AML-193 (cell line): ENCODE measurements at regions not wholly inside any gene's neighbourhood (a gene's known extent, or its start where the extent isn't known, plus 50 kb on each side); places are given as distances from the start of the nearest gene placed in this dataset.

Source experiments
- DNase-seq, 2 experiments: peaks; one replicate each; lab custom pipeline; 2025; lab: John Stamatoyannopoulos, UW

DNA sequence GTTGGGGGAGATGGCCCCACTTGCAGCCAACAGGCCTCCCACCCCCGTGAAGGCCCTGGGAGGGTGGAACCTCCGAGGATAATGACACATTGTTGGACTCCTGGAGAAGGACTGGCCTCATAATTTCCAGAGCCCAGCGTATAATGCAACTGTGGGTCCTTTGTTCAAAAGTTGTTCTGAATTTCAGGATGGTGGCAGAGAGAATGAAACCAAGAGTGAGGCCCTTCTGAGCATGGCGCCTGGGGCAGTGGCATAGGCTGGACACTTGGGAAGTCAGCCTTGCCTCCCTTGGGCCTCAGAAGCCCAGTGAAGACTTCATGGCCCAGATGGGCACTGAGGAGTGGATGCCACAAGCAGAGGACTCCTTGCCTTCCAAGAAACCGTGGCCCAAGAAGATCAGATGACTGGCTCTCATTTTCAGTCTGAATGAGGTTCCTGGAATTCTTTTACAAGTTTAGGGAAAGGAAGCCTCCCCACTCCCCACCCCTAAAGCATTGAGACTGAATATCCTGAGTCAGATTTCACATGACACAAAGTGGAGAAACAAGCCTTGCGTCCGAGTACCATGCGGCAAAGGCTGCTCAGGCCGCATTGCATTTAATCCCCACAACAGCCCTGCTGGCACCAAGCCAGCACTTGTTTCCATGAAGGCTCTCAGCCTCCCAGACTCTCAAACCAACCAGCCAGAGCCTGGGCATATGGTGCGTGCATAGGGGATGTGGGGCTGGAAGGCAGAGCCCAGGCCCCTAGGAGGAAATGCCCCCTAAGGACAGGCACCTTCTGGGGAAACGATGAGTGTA is 96.7 kb upstream of the SMIM23 start:
- DNase-seq: no peak

DNA sequence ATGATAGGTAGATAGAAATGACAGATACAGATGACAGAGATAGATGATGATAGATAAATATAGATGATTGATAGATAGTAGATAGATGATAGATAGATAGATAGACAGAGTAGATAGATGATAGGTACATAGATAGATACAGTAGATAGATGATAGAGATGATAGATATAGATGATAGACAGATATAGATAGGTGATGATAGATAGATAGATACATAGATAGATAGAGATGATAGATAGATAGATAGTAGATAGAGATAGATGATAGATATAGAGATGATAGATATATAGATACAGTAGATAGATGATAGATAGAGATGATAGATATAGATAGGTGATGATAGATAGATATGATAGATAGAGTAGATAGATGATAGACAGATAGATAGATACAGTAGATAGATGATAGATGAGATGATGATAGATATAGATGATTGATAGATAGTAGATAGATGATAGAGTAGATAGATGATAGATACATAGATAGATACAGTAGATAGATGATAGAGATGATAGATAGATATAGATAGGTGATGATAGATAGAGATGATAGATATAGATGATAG is 95.7 kb upstream of the SMIM23 start:
- no peak for DNase-seq

DNA sequence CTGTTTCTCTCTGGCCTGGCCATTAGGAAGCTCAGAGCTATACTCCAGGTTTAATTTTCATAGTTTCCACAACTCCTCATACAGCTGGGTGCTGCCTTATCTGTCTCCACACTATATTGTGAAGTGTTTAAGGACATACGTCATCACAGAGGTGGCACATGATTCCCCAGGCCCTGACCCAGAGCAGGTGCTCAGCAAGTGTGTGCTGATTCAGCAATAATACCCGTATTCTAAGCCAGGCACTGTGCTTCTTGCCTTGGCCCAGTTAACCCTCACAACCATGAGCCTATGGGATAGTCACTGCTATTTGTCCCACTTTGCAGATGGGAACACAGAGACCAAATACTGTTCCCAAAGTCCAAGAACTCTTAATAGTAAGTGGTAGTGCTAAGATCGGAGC is 93.5 kb upstream of the SMIM23 start:
- DNase-seq: no peak

DNA sequence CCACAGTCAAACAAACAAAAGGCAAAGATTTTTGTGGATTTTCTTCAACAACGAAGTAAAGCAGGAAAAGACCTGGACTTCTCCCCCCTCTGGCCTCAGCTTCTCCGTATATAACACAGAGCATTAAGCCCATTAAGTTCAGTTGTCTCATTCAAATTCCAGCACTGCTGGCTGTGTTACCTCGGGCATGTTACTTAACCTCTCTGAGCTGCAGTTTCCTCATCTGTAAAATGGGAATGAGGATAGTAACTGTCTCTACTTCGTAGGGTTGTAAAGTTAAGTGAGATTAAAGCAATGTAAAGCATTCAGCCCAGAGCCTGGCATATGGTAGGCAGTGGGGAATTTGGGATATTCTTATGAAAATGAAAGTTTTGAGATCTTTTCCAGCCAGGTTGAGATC is 92.7 kb upstream of the SMIM23 start:
- no peak for DNase-seq

DNA sequence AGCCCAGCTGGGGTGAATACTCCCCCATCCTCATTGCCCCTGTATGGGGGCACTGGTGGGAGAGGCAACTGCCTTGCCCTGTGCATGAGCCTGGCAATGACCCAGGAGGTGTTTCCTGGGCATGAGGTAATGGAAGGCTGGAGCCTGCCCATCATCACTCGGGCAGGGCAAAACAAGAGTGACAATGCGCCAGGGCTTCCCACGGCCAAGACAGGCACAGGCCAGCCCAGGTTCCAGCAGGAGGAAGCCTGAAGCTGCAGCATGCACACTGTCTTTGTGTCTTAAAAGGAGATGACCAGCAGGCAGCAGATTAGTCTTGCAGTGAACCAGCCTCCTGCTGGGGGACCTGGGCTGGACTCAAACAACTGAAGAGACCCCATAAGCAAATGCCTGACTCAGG is 92.2 kb upstream of the SMIM23 start:
- no peak for DNase-seq

DNA sequence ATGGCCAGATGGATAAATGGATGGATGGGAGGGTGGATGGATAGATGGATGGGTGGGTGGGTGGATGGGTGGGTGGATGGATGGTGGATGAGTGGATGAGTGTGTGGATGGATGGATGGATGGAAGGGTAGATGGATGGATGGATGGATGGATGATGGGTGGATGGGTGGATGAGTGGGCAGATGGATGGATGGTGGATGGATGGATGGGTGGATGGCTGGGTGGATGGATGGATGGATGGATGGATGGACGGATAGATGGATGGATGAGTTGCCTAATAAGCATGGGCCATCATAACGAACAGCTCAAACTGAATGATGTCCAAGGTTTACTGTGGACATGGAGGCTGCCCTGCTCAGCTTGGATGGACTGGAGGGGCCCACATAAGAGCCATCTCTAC is 89.8 kb upstream of the SMIM23 start:
- no peak for DNase-seq

DNA sequence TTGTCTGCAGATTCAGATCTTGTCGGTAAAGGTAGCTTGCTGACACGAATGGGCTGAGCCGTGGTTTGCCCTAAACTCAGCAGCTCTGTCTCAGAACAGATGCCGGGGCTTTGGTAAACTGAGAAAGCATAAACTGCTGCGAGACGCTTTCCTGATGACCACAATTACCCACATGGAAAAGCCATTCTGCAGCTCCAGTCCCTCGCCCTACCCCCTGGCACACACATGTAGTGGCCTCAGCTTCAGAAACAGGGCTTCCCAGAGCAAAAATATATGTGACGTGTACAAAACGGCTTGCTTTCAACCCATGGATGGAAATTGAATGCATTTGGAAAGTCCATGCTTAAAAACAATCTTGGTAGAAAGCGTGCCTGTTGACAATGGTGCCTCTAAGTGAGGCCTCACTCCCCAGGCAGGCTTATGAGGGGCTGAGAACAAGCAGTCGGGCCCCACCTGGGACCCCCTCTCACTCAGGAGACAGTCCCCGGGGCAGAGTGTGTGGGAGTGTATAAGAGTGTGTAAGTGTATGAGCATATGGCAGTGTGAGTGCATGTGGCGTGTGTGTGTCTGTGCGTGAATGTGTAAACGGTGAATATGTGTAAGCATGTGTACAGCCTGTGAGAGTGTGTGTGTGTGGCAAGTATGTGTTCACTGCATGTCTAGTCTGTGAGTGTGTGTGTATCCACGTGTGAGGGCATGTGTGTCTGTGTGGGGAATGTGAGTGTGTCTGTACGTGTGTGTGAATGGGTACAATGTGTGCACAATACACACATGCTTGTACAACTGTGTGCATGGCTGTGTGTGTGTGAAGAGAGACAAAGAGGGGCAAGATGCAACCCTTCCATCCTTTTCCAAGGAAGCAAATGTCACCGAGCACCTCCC is 88.2 kb upstream of the SMIM23 start:
- no peak for DNase-seq

DNA sequence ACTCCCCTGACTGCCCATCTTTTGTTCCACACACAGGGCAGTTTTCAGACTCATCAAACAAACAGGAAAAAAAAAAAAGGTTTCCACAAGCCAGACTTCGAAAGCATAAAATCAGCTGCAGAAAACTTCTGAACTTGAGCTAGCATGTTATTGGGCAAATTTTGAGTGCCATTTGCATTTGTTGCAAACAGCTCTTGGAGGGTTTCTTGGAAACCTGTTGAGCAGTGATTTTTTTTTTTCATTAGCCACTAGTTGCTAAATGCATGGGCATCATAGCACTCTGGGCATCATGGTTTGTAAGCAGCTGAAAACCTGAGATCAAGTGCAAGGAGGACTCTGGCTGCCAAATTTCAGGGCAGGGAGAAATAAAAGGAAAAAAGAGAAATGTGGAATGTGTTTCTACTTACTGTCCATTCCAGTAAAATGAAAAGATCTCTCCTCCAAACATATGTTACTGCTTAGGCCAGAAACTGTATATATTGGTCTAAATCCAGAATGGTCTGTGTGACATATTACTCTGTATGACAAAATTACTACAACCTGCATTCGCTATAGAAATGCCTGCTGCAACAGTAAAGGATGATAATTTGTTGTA is 85.2 kb upstream of the SMIM23 start:
- DNase-seq: no peak

DNA sequence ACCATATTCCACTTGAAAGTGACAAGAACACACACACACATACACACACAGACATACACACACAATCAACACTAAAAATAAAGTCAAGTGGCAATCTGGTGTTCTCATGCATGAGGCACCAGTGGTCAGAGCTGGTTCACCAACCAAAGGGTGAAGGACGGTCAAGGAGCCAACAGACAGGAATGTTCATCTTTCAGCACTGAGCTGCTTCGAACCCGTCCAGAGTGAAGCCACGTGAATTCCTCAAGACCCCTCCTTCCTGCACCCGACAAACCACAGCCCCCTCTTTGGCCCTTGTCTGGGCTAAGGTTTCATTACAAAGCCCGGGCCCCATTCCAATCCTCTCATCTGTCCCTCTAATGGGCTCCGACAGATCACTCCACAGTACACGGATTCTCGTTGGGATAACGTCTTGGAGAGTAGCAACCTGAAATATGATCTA is 84.5 kb upstream of the SMIM23 start:
- DNase-seq: no peak

DNA sequence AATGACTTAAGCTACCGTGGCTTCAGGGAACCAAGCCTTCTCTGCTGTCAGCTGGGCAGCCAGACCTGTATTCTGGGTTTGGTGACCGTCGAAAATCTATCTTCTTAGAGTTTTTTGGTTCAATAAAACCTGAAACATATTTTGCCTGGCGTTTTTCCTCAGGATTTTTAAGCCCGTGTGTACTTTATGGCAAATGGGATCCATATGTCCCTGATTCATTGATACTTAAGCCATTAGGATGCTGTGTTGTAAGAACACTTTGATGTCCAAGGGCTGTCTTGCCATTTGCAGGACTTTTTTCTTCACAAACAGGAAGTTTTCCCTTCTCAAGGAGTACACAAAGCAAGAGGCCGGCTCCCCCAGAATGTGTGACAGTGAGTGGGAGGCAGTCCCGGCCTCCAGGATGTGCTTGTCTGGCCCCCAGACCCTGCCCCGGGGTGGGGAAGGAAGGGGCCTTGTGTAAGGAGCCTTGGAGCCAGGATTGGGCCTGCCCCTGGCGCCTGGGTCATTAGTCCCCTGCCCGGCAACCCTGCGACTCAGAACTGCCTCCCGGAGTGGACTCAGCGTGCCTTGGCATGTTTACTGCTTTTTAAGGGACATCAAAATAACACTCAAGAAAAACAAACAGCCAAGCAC is 83.4 kb upstream of the SMIM23 start:
- no peak for DNase-seq

DNA sequence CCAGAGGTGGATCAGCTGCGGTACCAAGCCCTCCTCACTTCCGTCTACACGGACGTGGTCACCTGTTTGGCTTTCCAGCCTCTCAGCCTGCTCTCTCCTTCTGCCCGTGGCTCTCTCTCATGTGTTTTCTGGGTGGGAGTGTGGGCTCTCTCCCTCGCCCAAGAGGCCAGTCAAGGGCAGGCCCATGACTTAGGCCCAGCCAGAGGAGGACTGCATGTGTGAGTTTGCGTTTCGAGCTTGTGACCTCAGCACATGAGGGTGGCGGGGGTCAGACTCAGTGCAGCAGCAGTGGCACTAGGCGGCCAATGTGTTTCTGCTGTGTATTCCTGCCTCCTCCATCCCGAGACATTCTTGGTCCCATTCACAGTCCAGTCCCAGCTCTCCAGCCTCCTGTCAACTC is 82.5 kb upstream of the SMIM23 start:
- no peak for DNase-seq

DNA sequence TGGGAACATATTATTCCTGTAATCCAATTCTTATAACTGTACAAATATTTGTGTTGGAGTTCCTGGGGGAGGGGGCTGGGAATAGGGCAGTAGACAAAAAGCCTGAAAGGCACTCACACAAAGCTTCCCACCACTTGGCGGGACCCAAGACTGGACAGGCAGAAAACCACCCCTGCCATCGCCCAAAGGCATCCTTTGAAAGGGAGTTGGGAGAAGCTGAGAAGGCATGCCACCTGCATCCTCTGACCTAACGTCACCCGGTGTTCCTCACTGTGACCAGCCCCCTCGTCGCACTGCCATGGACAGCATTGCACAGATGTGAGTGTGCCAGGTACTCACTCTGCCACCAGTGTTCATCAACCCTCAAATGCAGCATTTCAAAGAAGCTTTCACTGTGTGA is 80.6 kb upstream of the SMIM23 start:
- no peak for DNase-seq

DNA sequence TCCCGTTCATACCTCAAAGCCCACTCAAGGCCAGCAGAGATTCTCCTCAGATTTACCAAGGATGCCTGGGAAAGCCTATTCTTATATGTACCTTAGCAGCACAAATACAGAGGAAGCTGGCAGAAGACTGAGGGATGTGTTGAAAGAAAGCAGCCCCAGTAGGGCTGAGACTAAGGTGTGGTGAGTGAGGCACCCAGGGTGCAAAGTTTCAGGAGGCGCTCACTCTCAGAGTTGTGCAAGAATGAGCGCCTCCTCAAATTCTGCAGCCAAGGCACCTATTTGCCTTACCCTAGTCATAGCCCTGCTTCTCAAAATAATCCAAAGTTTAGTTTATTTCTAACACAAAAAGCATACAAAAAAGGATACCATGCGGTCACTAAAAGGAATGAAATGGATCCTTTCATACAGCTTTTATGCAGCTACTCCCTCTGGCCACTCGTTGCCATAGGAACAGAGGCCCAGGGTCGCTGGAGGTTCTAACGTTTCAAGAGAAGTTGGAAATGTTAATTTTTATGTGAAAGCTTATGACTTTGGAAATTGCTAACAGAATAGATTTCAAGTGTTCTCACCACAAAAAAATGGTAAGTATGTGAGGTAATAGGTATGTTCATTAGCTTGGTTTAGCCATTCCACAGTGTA is 79.7 kb upstream of the SMIM23 start:
- no peak for DNase-seq

DNA sequence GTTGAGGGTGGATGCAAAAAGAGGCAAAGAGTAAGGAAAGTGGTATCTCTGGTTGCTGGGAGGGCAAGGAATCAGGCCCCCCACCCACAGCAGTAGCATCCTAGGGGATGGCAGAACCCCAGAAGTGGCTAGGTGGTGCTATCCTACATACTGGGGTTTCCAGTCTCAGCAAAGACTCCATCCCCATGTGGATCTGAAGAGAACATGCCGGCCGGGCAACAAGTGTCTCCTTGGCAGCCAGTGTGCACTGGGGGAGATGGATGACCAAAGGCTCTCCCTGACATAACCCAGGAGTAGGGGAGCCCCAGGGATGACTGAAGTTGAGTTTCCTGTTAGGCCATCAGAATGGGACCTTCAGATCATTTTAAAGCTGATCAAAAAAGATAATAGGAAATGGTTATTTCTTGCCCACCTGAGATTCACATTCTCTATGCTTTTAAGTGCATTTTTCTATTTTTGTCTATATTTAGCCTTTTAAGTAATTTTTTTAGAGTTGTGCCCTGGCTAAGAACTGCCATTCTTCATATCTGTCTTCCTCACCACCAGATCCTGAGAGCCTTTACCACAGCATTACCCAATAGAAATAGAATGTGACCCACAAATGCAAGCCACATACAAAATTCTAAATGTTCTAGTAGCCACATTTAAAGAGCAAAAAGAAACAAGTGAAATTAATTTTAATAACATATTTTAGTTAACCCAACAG is 78.7 kb upstream of the SMIM23 start:
- no peak for DNase-seq

DNA sequence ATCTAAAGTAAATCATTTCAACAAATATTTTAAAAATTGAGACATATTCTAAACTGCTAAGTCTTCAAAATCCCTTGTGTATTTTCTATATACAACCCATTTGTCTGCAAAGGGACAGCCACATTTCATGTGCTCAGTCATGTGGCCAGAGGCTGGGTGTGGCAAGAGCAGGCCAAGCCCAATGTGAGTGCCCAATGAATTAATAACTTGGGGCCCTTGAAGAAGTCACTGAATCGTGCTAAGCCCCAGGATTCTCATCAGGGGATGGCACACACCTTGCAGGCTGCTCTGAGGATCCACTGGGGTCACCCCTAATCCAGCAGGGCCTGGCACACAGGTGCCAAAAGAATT is 78.2 kb upstream of the SMIM23 start:
- DNase-seq: no peak

DNA sequence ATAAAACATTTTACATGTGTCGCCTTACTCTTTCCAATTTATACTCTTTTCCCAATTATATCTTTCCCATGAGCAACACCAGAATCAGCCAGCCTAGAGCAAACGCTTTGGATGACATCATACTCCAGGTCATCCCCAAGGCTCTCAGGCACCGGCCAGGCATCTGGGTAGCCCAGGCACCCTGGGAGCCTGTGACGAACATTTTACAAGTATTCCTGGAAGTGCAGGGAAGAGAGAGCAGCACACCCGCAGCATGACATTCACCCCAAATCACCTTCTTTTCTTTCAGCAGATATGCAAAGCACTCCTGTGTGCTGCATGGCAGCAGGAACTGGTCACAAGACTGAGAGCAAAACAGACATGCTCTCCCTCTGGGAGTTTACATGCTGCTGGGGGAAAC is 75.7 kb upstream of the SMIM23 start:
- no peak for DNase-seq

DNA sequence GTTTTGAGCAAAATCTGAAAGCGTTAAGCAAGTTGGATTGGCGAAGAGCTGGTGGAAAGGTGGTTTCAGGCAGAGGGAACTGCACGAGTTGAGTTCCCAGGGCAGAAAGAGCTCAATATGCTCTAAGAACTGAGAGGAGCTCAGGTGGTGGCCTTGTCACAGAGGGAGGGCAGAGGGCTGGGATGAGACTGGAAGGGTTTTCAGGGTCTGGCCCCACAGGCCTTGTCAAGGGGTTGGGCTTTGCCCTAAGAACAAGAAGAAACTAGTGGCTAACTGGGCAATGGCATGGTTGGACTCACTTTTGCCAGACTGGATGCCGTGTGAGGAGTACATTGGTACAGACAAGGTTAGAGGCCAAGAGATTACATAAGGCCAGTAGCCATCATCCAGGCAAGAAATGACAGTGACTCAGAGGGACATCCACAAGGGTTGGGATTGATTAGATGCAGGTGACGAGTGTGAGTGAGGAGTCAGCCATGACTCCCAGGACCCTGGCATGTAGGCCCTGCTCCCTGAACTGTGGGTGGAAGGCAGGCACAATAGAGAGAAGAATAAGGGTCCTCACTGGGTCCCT is 75.1 kb upstream of the SMIM23 start:
- DNase-seq: no peak

DNA sequence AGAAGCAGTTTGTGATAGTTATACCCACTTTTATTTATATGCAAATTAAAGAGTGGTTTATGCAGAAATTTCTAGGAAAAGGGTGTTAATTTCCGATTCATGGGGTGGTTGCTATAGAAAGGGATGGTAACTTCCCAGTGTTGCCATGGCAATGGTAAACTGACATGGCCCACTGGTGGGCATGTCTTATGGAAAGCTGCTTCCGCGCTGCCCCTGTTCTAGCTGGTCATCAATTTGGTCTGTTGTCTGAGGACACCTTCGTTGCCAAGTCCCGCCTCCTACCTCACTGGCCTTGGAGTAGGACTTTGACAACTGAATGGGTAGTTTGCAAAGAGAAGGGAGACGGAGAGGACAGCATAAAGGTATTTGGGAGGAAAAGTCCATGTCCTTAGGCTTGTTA is 74.0 kb upstream of the SMIM23 start:
- DNase-seq: no peak

DNA sequence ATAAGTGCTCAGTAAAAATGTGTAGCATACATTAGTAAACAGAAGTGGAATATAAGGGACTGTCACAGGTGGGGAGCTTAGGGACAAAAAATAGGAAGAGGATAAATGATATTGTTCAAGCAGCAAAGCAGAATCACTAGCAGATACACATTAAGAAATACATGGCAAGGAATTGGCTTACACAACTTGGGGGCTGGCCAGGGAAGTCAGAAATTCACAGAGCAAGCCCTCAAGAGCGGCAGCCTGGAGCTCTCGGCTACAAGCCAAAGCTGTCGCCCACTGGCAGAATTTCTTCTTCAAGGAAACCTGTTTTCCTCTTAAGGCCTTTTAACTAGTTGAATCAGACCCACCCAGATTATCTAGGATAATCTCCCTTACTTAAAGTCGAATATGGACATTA is 73.0 kb upstream of the SMIM23 start:
- no peak for DNase-seq

DNA sequence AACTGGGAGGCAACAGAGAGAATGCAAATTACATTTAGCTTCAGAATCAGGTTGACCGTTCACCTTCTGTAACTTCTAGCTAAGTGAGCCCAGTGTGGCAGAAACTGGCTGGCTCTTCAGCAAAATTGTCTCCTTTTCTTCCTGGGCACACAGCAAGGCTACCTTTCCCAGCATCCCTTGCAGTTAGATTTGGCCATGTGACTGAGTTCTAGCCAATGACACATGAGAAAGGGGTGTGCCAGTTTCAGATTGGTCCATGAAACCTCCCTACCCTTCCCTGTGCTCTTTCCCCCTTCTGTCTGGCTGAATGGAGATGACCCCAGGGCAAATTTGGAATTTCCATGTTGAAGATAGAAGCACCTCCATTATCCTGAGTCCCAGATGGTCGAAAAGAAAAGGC is 72.5 kb upstream of the SMIM23 start:
- DNase-seq: no peak

DNA sequence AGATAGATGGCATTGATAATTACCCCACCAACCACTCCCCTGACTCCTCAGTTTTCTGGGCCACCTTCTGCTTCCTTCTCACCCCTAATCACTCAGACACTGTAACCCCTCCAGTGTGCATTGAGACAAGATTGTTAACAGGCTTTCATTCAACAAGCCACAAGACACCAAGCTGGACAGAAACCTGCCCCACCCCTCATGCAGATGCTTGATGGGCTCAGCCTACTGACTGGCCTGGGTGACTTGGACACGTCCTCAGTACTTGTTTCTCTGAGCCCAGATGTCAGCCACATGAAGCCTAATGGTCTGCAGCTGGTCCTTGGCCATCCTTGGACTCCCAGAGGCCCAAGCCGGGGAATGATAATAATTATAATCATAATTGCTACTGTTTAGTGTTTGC is 71.4 kb upstream of the SMIM23 start:
- no peak for DNase-seq
